ENCODE measurements at regions not wholly inside any gene's neighbourhood (a gene's known extent, or its start where the extent isn't known, plus 50 kb on each side); places are given as distances from the start of the nearest gene placed in this dataset.

GRCh38 chr2:126788652-126789051 is 110.0 kb upstream of the TEX51 start:
- TF ChIP-seq POLR2A (IDR thresholded peaks at IDR 0.05) (no peak), CTCF (IDR thresholded peaks at IDR 0.05) (no peak)

Measured in adrenal gland (tissue), 5 donors.